Ectodermal cell (in vitro differentiated cells): ENCODE measurements at regions not wholly inside any gene's neighbourhood (a gene's known extent, or its start where the extent isn't known, plus 50 kb on each side); places are given as distances from the start of the nearest gene placed in this dataset.

Experiments
- H3K27ac ChIP-seq: 2 replicates; pipeline ENCODE4 v1.7.0; 2013; ENCODE audit warnings: mild to moderate bottlenecking, low read depth, low read length; ENCODE audit not compliant: insufficient read depth, poor library complexity, severe bottlenecking
- H3K27me3 ChIP-seq: 2 replicates; pipeline ENCODE4 v1.7.0; 2013; ENCODE audit warnings: mild to moderate bottlenecking, low read length; ENCODE audit not compliant: insufficient read depth, control insufficient read depth, poor library complexity, severe bottlenecking
- H3K36me3 ChIP-seq: one replicate; pipeline ENCODE4 v1.7.0; 2013; ENCODE audit warnings: low read length; ENCODE audit not compliant: control insufficient read depth, insufficient read depth
- H3K4me1 ChIP-seq: one replicate; pipeline ENCODE4 v1.7.0; 2013; ENCODE audit warnings: low read length; ENCODE audit not compliant: control insufficient read depth, insufficient read depth
- H3K4me3 ChIP-seq: 2 replicates; pipeline ENCODE4 v1.7.0; 2013; ENCODE audit warnings: low read depth, low read length, control low read depth; ENCODE audit not compliant: insufficient read depth
- H3K9me3 ChIP-seq: 2 replicates; pipeline ENCODE4 v1.7.0; 2013; ENCODE audit warnings: mild to moderate bottlenecking, low read length, moderate library complexity; ENCODE audit not compliant: control insufficient read depth
- whole genome bisulfite sequencing, 2 experiments: methylation state at CpG; one replicate each; pipeline ENCODE4 v1.1.7; 2013; ENCODE audit warnings: missing lambda C conversion rate in 2 of 2; 5-methylcytosine and 5-hydroxymethylcytosine counted together

DNA sequence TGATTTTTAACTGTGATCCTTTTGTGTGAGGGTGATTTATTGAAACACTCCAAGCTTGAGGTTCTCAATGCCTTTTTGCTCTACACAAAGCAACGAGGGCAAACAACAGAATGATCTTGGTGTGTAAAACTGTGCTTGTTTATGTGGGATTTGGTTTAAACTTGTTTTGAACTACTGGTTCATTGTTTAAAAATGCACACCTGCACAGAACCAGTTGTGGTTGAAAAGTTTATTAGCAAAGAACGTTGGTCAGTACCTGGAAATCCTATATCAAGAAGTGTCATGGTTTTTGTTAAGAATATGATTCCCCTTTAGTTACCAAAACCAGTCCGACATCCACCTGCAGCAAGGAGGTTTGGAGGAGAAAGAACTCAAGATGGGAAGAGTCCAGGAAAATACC, 239.4 kb downstream of the WNT5A start:
- no peak overlapping the region for H3K27ac ChIP-seq
- WGBS, 2 experiments: 64% methylated on average over 3 of the region's 3 CpGs
- H3K36me3 ChIP-seq: no peaks in the 10 kb centered on the region
- H3K27me3 ChIP-seq: no peaks in the 10 kb centered on the region
- H3K9me3 ChIP-seq: no peaks in the 10 kb centered on the region
- H3K4me1 ChIP-seq: peaks cover 12% of the 10 kb centered on the region
- H3K4me3 ChIP-seq: no peak overlapping the region

DNA sequence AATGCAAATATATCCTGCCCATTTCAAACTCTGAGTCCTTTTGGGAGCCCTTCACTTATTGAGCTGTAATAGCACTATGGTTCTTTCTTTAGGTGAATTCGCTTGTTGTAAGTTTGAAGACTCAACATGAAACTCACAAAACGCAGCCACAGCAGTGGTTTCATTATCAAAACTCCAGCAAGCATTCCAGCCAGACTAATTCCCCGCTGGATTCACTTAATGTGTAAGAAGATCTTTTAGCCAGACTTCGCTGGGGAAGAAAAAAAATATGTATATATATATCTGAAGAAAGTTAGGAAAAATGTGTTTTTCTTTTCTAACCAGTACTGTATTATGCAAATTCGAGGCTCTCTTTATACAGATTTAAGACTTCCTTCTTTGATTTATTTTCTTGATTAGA, 241.1 kb downstream of the WNT5A start:
- no peaks in the 10 kb centered on the region for H3K9me3 ChIP-seq

DNA sequence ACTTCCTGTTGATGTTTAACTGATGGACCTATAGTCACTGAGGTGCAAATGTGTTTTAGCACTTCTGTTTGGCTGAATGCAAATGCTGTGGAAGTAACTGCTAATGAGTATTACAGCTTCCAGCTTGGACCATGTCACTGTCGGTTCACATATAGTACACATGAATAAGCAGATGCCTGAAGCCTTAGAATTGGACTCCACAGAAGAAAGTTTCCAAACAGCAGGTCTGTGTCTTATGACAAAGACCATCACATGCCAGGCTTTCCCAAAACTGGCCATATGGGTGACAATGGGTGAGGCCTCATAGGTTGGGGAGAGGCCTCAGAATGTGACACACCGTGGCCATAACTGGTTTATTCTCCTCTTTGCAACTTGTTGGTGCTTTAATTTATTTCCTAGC, 241.8 kb downstream of the WNT5A start:
- H3K27ac ChIP-seq: no peak overlapping the region

More for the DNA sequence above, 241.1 kb downstream of the WNT5A start:
- Histone ChIP-seq H3K27ac (no peak overlapping the region), H3K27me3 (no peaks in the 10 kb centered on the region), H3K4me3 (no peak overlapping the region), H3K4me1 (peaks cover 12% of the 10 kb centered on the region), H3K36me3 (no peaks in the 10 kb centered on the region)
- 80 to 97% methylated on average over 3 to 4 of the region's 5 CpGs for WGBS, 2 experiments

DNA sequence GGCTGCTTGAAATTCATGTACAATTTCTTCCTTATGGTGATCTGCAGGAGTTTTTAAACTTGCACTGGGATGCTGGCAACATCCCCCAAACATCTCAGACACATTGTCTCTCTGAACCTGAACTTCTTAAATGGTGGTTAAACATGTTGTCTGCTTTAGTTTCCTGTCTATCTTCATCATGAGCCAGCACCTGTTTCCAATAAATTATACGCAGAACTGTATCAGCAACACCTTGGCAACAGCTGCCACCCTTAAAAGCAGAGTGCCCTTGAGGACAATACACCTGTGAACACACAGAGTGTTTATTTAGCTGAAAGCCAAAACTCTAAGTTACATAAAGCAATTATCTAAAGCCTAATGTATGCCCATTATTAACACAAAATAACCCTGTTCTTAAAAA, 242.9 kb downstream of the WNT5A start:
- H3K27ac ChIP-seq: no peak overlapping the region
- H3K4me3 ChIP-seq: no peak overlapping the region
- peaks cover 12% of the 10 kb centered on the region for H3K4me1 ChIP-seq
- H3K27me3 ChIP-seq: no peaks in the 10 kb centered on the region
- 94% methylated on average over 1 of the region's 1 CpG for WGBS, 2 experiments
- no peaks in the 10 kb centered on the region for H3K9me3 ChIP-seq
- H3K36me3 ChIP-seq: no peaks in the 10 kb centered on the region

More for the DNA sequence above, 241.8 kb downstream of the WNT5A start:
- Histone ChIP-seq H3K4me3 (no peak overlapping the region), H3K4me1 (peaks cover 12% of the 10 kb centered on the region), H3K9me3 (no peaks in the 10 kb centered on the region), H3K27me3 (no peaks in the 10 kb centered on the region), H3K36me3 (no peaks in the 10 kb centered on the region)
- 92 to 100% methylated on average over 2 of the region's 2 CpGs for WGBS, 2 experiments

DNA sequence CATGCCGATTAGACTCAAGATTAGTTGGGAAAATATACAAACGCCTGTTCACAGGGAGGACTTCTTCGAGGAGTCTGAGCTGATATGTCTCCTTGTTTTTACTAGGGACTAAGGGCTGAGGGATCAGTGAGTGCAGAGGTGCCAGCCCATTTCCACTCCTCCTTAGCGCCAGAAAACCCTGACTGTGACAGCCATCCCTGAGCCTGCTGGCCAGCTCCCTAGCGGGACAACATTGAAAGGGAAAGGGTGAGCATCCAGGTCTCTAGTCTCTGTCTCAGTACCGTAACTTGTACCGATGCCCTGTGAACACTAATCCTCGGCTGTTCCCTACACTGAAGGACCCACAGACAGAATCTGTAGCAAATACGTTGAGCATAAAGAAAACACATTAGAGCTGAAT, 243.4 kb downstream of the WNT5A start:
- H3K4me3 ChIP-seq: no peak overlapping the region
- WGBS, 2 experiments: 77 to 79% methylated on average over 9 of the region's 9 CpGs

DNA sequence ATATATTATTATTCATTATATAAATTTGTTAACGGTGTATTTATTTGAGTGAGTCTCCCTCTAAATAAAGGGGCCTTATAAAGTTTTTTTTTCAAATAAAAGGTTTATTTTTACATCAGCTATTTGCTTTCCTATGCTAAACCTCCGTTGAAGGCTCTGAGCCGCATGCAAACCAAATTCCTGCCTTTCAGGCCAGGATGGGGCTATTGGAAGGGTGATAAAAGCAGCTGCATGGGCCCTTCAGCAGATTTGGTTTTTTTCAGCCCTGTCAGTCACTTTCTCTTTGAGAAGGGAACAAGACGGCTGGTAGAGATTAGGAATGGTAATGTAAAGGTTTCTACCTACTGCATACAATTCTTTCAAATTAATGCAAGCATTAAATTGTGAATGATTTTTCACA, 244.2 kb downstream of the WNT5A start:
- H3K9me3 ChIP-seq: no peaks in the 10 kb centered on the region
- peaks cover 12% of the 10 kb centered on the region for H3K4me1 ChIP-seq
- H3K36me3 ChIP-seq: no peaks in the 10 kb centered on the region
- no peaks in the 10 kb centered on the region for H3K27me3 ChIP-seq
- 7 to 15% methylated on average over 2 of the region's 4 CpGs for whole genome bisulfite sequencing, 2 experiments
- H3K27ac ChIP-seq: no peak overlapping the region
- H3K4me3 ChIP-seq: no peak overlapping the region

More for the DNA sequence above, 243.4 kb downstream of the WNT5A start:
- peak overlapping the region; percentile 44 for H3K27ac ChIP-seq
- no peaks in the 10 kb centered on the region for H3K9me3 ChIP-seq
- H3K4me1 ChIP-seq: peaks cover 12% of the 10 kb centered on the region
- H3K27me3 ChIP-seq: no peaks in the 10 kb centered on the region
- no peaks in the 10 kb centered on the region for H3K36me3 ChIP-seq

DNA sequence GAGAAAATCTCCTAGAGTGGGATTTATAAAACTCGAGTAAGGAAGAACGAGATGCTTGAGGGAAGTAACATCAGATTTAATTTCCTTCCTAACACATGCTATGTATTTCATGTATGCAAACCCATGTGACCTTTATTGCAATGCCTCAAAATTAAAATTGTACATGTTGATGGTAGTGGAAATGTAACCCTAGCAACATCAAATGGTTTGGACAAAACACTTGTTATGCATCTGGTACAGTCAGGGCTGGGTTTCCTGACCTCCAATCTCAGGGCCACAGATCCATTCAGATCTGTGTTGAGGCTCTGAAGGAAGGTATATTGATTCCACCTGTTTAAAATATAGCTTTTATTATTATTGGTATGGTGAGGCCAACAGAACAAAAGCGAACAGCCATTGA, 246.0 kb downstream of the WNT5A start:
- Histone ChIP-seq H3K4me1 (peaks cover 12% of the 10 kb centered on the region), H3K27ac (no peak overlapping the region), H3K36me3 (no peaks in the 10 kb centered on the region), H3K9me3 (no peaks in the 10 kb centered on the region), H3K4me3 (no peak overlapping the region), H3K27me3 (no peaks in the 10 kb centered on the region)
- 96 to 97% methylated on average over 1 to 2 of the region's 3 CpGs for WGBS, 2 experiments

DNA sequence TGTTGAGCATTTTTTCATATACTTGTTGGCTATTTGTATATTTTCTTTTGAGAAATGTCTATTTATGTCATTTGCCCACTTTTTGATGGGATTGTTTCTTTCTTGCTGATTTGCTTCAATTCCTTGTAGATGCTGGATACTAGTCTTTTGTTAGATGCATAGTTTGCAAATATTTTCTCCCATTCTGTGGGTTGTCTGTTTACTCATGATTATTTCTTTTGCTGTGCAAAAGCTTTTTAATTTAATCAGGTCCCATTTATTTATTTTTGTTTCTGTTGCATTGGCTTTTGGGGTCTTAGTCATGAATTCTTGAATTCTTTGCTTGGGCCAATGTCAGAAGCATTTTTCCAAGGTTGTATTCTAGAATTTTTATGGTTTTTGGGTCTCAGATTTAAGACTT, 251.7 kb downstream of the WNT5A start:
- Histone ChIP-seq H3K36me3 (no peaks in the 10 kb centered on the region), H3K27me3 (no peaks in the 10 kb centered on the region), H3K27ac (no peak overlapping the region), H3K9me3 (no peaks in the 10 kb centered on the region), H3K4me3 (no peak overlapping the region), H3K4me1 (no peaks in the 10 kb centered on the region)

DNA sequence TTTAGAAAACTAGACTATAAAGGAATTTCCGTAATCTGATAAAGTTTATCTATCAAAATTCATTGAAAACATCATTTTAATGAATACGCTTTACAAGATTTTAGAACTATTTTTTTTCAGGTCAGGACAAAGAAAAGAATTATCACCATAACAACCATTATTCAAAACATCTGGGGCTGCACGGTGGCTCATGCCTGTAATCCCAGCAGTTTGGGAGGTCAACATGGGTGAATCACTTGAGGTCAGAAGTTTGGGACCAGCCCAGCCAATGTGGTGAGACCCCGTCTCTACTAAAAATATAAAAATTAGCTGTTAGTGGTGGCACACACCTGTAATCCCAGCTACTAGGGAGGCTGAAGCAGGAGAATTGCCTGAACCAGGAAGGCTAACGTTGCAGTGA, 260.4 kb downstream of the WNT5A start:
- H3K9me3 ChIP-seq: no peaks in the 10 kb centered on the region
- 78 to 88% methylated on average over 5 of the region's 5 CpGs for WGBS, 2 experiments
- H3K4me3 ChIP-seq: no peak overlapping the region
- no peaks in the 10 kb centered on the region for H3K27me3 ChIP-seq
- no peak overlapping the region for H3K27ac ChIP-seq
- no peaks in the 10 kb centered on the region for H3K36me3 ChIP-seq
- H3K4me1 ChIP-seq: no peaks in the 10 kb centered on the region

DNA sequence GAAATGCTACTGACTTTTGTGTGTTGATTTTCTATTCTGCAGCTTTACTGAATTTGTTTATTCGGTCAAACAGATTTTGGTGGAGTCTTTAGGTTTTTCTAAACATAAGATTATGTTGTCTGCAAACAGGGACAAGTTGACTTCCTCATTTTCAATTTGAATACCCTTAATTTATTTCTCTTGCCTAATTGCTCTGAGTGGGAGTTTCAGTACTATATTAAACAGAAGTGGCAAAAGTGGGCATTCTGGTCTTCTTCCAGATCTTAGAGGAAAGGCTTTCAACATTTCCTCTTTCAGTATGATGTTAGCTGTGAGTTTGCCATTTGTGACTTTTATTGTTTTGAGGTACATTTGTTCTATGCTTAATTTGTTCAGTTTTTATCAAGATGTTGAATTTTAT, 268.5 kb downstream of the WNT5A start:
- WGBS, 2 experiments: 86% methylated on average over 1 of the region's 1 CpG; no CpG with 5 or more reads in 1 of the 2 experiments
- H3K27me3 ChIP-seq: no peaks in the 10 kb centered on the region
- H3K27ac ChIP-seq: no peak overlapping the region
- H3K4me3 ChIP-seq: no peak overlapping the region
- no peaks in the 10 kb centered on the region for H3K36me3 ChIP-seq
- no peaks in the 10 kb centered on the region for H3K4me1 ChIP-seq
- no peaks in the 10 kb centered on the region for H3K9me3 ChIP-seq

DNA sequence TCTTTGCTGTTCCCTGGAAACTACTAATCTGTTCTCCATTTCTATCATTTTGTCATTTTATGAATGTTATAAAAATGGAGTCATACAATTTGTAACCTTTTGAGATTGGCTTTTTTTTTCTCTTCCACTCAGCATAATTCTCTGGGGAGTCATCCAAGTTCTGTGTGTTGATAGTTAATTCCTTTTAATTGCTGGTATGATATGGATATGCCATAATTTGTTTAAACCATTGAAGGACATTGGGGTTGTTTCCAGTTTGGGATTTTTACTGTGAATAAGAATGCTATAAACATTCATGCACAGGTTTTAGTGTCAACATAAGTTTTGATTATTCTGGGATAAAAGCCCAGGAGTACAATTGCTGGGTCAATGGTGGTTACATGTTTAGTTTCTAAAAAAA, 279.4 kb downstream of the WNT5A start:
- Histone ChIP-seq H3K36me3 (no peaks in the 10 kb centered on the region), H3K27ac (no peak overlapping the region), H3K4me1 (no peaks in the 10 kb centered on the region), H3K9me3 (no peaks in the 10 kb centered on the region), H3K27me3 (no peaks in the 10 kb centered on the region), H3K4me3 (no peak overlapping the region)
